HG03558 (cell line): ENCODE measurements at regions not wholly inside any gene's neighbourhood (a gene's known extent, or its start where the extent isn't known, plus 50 kb on each side); places are given as distances from the start of the nearest gene placed in this dataset.
"Not testable (repeated sequence)": the region's sequence is repeated elsewhere in the genome, so short reads cannot be mapped to it uniquely, and the experiment has no call there.

Experiments
- ATAC-seq: cut with Tn5 transposase; IDR thresholded peaks from one replicate; pipeline ENCODE4 v1.9.1; 2021; ENCODE audit warnings: moderate number of reproducible peaks; ENCODE audit not compliant: unreplicated experiment; ENCODE audit errors: extremely low read depth

GRCh38 chr10:22158426-22158825 lies 59.4 kb downstream of the EBLN1 start:
- ATAC-seq, result no peak

DNA sequence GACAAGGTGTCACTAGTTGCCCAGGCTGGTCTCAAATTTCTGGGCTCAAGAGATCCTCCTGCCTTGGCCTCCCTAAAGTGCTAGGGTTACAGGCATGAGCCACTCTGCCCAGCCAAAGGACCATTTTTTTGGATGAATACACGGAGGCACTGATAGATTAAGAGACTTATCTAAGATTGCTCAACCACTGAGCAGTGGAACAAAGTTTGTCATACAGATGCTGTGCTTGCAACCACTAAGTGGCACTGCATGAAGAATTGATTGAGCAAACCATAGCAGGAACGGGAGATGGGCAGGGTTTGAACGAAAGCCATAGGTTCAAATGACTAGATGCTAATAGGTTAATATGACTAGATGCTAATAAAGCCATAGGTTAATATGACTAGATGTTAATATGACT lies 61.1 kb downstream of the EBLN1 start:
- no peak for ATAC-seq

- no peak for ATAC-seq
Measured at GRCh38 chr10:22152403-22152802, 65.4 kb downstream of the EBLN1 start.

DNA sequence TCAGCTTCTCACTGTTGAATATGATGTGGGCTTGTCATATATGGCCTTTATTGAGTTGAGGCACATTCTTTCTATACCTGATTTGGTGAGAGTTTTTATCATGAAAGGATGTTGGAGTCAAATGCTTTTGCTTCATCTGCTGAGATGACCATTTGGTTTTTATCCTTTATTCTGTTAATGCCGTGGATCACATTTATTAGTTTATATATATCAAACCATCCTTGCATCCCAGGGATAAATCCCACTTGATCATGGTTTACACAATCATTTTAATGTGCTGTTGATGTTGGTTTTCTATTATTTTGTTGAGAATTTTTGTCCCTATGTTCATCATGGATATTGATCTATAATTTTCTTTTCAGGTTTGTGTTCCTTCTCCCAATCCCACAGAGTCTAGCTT lies 67.0 kb downstream of the EBLN1 start:
- no peak for ATAC-seq

GRCh38 chr10:22148961-22149360 lies 68.9 kb downstream of the EBLN1 start:
- ATAC-seq, result no peak

GRCh38 chr10:22145873-22146272 lies 71.9 kb downstream of the EBLN1 start:
- ATAC-seq, result not testable (repeated sequence)

- ATAC-seq, result no peak
Measured at GRCh38 chr10:22137542-22137941, 80.3 kb downstream of the EBLN1 start.

DNA sequence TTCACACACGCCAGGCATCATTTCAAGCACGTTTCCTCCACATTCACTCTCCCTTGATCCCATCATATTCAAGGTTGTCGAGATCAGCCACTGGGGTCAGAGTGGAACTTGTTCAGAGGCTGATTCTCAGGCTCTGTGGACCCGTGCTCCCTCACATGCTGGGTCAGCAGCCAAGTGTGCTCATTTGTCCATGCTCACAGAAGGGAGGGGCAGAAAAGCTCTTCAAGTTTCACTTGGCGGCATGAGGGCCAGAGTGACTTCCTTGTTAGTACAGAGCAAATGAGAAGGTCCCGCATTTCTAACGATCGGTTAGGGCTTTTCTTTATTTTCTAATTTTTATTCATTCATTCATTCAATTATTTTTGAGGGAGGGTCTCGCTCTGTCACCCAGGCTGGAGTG lies 82.2 kb downstream of the EBLN1 start:
- ATAC-seq, result no peak

DNA sequence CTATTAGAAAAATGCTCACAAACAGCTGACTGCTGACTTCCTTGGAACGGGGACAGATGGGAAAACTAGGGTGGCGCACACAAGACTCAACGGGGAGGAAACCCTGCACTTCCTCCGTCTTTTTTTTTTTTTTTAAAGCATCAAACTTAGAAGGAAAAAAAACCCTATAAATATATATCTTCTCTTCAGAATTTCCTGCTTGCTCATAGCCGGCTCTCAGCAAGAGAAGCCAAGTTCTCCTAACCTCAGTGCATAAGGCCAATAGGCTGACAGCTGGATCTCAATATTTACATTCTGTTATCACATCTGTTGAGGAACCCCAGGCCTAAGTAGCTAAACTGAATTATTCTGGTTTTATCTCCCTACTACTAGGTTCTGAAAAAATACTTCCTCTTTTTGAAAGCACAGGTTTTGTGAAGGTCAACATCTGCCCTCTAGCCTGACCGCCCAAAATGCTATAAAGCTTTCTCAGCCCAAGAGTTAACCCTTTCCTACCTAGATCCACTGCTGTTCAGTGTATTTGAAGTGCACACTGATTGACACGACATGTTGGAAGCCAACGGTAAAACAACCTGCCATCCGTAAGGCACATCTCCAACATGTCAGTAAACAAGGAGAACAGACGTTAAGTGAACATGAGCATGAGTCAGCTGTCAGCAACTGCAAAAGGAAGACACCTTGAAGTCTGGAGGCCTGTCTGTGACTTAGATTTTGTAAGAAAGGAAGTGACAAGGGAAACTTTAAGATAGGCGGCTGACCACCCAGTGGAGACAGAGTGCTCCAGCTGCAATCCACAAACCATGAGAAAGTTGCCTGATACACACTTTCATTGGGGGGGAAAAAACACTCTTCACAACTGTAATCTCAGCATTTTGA lies 83.8 kb downstream of the EBLN1 start:
- ATAC-seq, result peak; percentile 62

DNA sequence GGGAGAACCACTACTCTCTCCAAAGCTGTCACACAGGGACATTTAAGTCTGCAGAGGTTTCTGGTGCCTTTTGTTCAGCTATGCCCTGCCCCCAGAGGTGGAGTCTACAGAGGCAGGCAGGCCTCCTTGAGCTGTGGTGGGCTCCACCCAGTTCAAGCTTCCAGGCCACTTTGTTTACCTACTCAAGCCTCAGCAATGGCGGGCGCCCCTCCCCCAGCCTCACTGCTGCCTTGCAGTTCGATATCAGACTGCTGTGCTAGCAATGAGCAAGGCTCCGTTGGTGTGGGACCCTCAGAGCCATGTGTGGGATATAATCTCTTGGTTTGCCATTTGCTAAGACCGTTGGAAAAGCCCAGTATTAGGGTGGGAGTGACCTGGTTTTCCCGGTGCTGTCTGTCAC lies 87.0 kb downstream of the EBLN1 start:
- ATAC-seq, result not testable (repeated sequence)

DNA sequence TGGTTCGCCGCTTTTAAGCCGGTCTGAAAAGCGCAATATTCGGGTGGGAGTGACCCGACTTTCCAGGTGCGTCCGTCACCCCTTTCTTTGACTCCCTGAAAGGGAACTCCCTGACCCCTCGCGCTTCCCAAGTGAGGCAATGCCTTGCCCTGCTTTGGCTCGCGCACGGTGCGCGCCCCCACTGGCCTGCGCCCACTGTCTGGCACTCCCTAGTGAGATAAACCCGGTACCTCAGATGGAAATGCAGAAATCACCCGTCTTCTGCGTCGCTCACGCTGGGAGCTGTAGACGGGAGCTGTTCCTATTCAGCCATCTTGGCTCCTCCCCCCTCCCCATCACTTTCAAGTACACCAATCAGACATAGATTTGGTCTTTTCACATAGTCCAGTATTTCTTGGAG lies 88.2 kb downstream of the EBLN1 start:
- ATAC-seq, result not testable (repeated sequence)

DNA sequence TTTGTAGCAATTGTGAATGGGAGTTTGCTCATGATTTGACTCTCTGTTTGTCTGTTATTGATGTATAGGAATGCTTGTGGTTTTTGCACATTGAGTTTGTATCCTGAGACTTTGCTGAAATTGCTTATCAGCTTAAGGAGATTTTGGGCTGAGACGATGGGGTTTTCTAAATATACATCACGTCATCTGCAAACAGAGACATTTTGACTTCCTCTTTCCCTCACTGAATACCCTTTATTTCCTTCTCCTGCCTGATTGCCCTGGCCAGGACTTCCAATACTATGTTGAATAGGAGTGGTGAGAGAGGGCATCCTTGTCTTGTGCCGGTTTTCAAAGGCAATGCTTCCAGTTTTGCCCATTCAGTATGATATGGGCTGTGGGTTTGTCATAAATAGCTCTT lies 96.6 kb downstream of the EBLN1 start:
- ATAC-seq, result not testable (repeated sequence)

DNA sequence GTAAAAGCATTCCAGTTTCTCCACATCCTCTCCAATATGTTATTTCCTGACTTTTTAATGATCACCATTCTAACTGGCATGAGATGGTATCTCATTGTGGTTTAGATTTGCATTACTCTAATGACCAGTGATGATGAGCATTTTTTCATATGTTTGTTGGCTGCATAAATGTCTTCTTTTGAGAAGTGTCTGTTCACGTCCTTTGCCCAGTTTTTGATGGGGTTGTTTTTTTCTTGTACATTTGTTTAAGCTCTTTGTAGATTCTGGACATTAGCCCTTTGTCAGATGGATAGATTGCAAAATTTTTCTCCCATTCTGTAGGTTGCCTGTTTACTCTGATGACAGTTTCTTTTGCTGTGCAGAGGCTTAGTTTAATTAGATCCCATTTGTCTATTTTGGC lies 97.7 kb downstream of the EBLN1 start:
- ATAC-seq, result not testable (repeated sequence)

- not testable (repeated sequence) for ATAC-seq
Measured at GRCh38 chr10:22119575-22119974, 98.2 kb downstream of the EBLN1 start.

- no peak for ATAC-seq
Measured at GRCh38 chr10:22111705-22112104, 106.1 kb downstream of the EBLN1 start.

DNA sequence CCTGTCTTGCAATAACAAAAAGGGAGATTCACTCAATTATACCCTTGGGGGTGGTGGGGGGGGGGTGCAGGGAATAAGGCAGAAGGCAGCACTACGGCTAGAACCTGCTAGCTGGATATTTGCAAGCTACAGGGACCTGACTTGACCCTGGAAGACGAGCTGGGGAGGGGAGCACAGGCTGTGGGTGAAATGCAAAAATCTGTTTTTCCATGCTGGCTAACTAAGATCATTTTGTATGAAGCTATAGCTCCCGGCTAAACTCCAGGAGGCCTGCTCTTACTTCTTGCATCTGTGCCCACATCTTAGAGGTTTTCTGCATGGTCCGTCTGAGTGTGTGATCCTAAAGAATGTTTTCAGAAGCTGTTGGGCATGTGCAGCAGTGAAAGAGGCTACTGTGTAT lies 106.6 kb downstream of the EBLN1 start:
- ATAC-seq, result no peak

- no peak for ATAC-seq
Measured at GRCh38 chr10:22110761-22111160, 107.1 kb downstream of the EBLN1 start.

DNA sequence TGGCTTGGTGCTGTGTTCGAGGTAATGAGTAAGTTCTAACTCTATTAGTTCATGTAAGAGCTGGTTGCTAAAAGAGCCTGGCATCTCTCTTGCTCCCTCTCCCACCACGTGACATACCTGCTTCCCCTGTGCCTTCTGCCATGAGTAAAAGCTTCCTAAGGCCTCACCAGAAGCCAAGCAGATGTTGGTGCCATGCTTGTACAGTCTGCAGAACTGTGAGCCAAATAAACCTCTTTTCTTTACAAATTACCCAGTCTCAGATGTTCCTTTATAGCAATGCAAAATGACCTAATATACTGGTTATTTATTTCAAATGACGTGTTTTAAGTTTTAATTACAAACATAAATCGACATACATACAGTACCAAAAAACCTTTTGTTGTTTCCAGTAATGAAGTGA lies 101.7 kb upstream of the DNAJC1 start:
- no peak for ATAC-seq

GRCh38 chr10:22103701-22104470 lies 100.4 kb upstream of the DNAJC1 start:
- ATAC-seq, result no peak

- no peak for ATAC-seq
Measured at GRCh38 chr10:22097696-22098095, 94.2 kb upstream of the DNAJC1 start.

DNA sequence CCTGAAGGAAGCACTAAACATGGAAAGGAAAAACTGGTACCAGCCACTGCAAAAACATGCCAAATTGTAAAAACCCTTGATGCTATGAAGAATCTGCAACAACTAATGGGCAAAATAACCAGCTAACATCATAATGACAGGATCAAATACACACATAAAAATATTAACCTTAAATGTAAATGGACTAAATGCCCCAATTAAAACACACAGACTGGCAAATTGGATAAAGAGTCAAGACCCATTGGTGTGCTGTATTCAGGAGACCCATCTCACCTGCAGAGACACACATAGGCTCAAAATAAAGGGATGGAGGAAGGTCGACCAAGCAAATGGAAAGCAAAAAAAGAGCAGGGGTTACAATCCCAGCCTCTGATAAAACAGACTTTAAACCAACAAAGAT lies 87.7 kb upstream of the DNAJC1 start:
- ATAC-seq, result not testable (repeated sequence)

DNA sequence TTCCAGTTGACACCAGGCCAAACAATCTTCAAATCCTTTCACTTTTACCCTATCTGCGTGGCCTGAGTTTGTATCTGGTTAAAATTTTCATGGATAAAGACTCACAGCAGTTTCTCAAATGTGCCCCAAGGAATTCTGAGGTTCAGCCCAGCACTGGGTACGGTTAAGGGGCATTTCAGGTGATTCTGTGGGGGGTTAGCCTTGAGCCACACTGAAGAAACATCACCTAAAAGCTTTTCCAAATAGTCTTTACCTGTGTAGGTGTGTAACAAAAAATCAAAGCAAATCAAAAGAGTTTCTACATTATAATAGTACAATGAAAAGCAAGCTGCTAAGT lies 83.8 kb upstream of the DNAJC1 start:
- no peak for ATAC-seq
